ENCODE measurements at regions not wholly inside any gene's neighbourhood (a gene's known extent, or its start where the extent isn't known, plus 50 kb on each side); places are given as distances from the start of the nearest gene placed in this dataset.
"Not testable (repeated sequence)": the region's sequence is repeated elsewhere in the genome, so short reads cannot be mapped to it uniquely, and the experiment has no call there.

DNA sequence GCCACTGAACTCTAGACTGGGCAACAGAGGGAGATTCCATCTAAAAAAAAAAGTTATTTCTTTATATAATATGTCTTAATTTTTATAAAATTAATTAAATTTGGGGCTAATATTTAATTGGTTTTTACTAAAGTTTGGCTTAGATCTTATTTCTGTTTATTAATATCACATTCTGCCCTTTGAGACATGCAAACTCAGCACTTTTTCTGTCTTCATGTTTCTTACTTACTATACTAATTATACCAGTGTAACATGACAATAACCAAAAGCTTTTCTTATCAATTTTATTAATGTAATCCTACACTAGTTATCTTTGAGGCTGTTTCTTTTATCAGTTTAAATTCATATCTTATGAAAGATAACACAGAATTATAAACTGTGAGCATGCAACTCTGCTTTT is 475.9 kb upstream of the GRID2 start:
- in situ Hi-C loops (cut with HindIII; ENCODE audit: low pct_unique_long_range_greater_than_20kb, low sequenced_read_pairs), result no loop called here
- DNase-seq (ENCODE audit: low read depth, low spot score), result no peak

GRCh38 chr4:91829531-91829930 is 474.2 kb upstream of the GRID2 start:
- DNase-seq (ENCODE audit: low read depth, low spot score), result no peak
- in situ Hi-C loops (cut with HindIII; ENCODE audit: low pct_unique_long_range_greater_than_20kb, low sequenced_read_pairs), result no loop called here

GRCh38 chr4:91830681-91831395 is 472.9 kb upstream of the GRID2 start:
- in situ Hi-C loops (cut with HindIII; ENCODE audit: low pct_unique_long_range_greater_than_20kb, low sequenced_read_pairs), result no loop called here
- DNase-seq (ENCODE audit: low read depth, low spot score), result no peak

DNA sequence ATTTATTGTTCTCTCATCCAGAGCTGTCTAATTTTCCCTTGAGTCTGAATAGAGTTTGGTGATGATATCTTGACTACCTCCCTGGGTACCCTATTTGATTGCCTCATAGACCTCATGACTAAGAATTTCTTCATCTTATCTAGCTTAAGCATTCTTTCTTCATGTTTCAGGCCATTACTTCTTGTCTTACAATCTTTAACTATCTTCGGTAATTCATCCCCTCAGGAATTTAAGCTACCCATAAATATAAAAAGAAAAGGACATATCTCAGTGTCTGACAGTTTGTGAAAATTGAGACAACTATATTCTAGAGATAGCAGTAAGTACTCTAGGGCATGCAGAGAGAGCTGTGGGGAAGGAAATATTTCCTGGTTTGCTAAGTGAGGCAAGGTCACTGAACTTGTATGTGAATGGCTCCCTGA is 466.1 kb upstream of the GRID2 start:
- no peak for DNase-seq (ENCODE audit: low read depth, low spot score)
- in situ Hi-C loops (cut with HindIII; ENCODE audit: low pct_unique_long_range_greater_than_20kb, low sequenced_read_pairs), result no loop called here

DNA sequence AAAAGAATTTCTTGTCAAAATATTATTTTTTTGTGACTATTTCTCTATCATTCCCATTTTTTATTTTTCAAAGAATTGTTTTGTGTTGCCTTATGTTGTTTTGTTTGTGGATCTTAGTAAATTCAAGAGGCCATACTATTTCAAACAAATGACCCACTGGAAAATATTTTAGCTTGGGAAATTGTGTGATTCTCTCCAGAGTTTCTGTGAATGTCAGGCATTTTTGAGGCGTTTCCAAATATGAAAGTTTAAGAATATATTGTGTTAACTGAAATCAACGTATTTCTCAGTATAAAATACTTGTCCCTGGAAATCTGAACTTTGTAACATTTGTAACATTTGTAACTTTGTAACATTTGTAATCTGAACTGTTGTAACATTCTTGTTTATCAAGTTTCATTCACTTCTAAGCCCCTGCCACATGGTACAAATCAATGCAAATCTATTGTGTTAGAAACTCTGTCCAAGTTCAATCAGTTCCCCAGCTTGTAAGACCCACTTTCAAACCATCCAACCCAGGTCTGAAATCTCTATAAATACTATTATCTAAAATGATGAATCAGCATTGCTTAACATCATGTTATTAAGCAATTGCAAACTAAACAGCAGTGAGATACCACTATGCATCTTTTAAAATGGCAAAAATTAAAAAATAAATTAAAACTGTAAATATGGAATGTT is 465.4 kb upstream of the GRID2 start:
- in situ Hi-C loops (cut with HindIII; ENCODE audit: low pct_unique_long_range_greater_than_20kb, low sequenced_read_pairs), result no loop called here
- DNase-seq (ENCODE audit: low read depth, low spot score), result no peak

DNA sequence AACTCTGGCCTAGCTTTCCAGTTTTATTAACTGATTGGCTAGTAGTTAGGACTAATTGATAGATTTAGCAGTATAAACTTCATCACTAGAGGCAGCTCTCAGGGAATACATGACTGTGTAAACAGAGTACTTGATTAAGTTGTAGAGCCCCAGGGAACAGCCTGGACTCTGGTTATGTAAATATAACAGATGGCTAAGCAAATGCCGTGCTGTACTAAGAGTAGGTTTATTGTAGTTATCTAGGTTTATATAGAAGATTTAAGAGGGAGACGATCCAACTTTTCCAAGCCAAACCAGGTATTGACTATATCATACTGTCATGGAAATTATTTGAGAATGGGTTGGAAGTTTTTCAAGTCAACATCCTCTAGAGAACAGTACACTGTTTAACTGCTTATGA is 463.4 kb upstream of the GRID2 start:
- DNase-seq (ENCODE audit: low read depth, low spot score), result no peak
- in situ Hi-C loops (cut with HindIII; ENCODE audit: low pct_unique_long_range_greater_than_20kb, low sequenced_read_pairs), result no loop called here

DNA sequence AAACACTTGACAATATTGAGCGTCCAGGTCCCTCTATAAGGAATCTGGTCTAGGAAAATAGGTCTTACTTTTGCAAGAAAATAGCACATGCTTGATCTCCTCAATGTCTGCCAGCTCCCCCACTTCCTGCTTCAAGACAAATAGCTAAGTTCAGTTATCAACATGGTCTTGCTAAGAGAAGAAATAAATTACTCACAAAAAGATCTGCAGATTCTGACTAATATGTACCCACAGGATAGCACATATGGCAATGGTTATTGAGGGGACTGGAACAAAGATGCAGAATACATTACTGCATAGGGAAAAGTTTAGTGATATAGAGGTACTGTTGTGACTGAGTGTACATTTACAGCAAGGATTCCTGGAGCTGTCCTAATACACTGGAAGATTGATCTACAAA is 457.5 kb upstream of the GRID2 start:
- DNase-seq (ENCODE audit: low read depth, low spot score), result no peak
- in situ Hi-C loops (cut with HindIII; ENCODE audit: low pct_unique_long_range_greater_than_20kb, low sequenced_read_pairs), result no loop called here

GRCh38 chr4:91851456-91851855 is 452.3 kb upstream of the GRID2 start:
- no peak for DNase-seq (ENCODE audit: low read depth, low spot score)
- in situ Hi-C loops (cut with HindIII; ENCODE audit: low pct_unique_long_range_greater_than_20kb, low sequenced_read_pairs), result no loop called here

GRCh38 chr4:91887926-91888325 is 415.8 kb upstream of the GRID2 start:
- in situ Hi-C loops (cut with HindIII; ENCODE audit: low pct_unique_long_range_greater_than_20kb, low sequenced_read_pairs), result no loop called here
- no peak for DNase-seq (ENCODE audit: low read depth, low spot score)

DNA sequence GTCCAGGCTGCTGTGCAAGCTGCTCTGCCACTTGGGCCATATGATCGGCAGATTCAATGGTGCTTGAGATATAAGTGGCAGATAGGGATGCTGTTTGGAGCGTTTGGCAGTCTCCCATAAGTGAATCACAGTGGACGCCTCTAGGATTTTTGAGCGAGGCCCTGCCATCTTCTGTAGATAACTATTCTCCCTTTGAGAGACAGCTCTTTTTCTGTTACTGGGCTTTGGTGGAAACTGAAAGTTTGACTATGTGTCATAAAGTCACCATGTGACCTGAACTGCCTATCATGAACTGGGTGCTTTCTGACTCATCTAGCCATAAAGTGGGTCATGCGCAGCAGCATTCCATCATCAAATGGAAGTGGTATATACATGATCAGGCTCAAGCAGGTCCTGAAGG is 412.5 kb upstream of the GRID2 start:
- peak; percentile 1 for DNase-seq (ENCODE audit: low read depth, low spot score)
- in situ Hi-C loops (cut with HindIII; ENCODE audit: low pct_unique_long_range_greater_than_20kb, low sequenced_read_pairs), result not testable (repeated sequence)

DNA sequence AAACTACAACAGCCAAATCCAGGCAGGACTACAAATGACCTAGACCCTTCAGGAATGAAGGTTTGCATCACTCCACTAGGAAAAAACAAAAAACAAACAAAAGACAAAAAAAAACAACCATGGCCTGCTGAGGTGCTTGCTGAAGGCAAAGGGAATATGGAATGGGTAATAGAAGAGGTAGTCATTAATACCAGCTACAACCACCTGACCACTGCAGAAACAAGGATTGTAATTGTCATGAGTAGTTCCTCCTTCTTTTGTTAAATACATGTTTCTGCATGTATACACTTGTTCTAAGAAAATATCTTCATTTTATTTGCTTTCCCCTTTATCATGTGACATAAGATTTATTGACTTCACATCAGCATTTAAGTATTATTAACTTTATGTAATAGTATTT is 409.8 kb upstream of the GRID2 start:
- no peak for DNase-seq (ENCODE audit: low read depth, low spot score)
- in situ Hi-C loops (cut with HindIII; ENCODE audit: low pct_unique_long_range_greater_than_20kb, low sequenced_read_pairs), result no loop called here

- in situ Hi-C loops (cut with HindIII; ENCODE audit: low pct_unique_long_range_greater_than_20kb, low sequenced_read_pairs), result no loop called here
These were observed 399.2 kb upstream of the GRID2 start for GRCh38 chr4:91904556-91904955.

DNA sequence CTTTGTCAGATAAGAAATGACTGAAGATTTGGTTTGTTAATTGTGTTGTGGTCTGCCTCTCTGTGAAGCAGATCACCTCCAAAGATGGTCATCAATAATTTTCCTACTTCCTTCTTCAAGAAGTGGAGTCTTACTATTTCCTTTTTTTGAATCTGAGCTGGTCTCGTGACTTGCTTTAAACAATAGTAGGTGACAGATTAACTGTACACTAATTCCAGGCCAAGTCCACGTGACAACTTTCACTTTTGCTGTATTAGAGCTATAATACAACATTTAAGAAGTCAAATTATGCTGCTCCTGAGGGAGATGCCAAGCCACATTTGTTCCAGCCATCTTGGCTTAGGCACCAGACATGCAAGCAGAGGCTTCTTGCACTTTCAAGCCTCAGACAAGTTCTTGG is 393.8 kb upstream of the GRID2 start:
- in situ Hi-C loops (cut with HindIII; ENCODE audit: low pct_unique_long_range_greater_than_20kb, low sequenced_read_pairs), result no loop called here
- DNase-seq (ENCODE audit: low read depth, low spot score), result no peak

More at GRCh38 chr4:91904556-91904955, 399.2 kb upstream of the GRID2 start:
- DNase-seq (ENCODE audit: low read depth, low spot score), result no peak

- DNase-seq (ENCODE audit: low read depth, low spot score), result no peak
- in situ Hi-C loops (cut with HindIII; ENCODE audit: low pct_unique_long_range_greater_than_20kb, low sequenced_read_pairs), result no loop called here
These were observed 389.5 kb upstream of the GRID2 start for GRCh38 chr4:91914176-91914804.

GRCh38 chr4:91916219-91916618 is 387.5 kb upstream of the GRID2 start:
- in situ Hi-C loops (cut with HindIII; ENCODE audit: low pct_unique_long_range_greater_than_20kb, low sequenced_read_pairs), result no loop called here
- DNase-seq (ENCODE audit: low read depth, low spot score), result no peak

GRCh38 chr4:91924625-91925024 is 379.1 kb upstream of the GRID2 start:
- in situ Hi-C loops (cut with HindIII; ENCODE audit: low pct_unique_long_range_greater_than_20kb, low sequenced_read_pairs), result no loop called here
- no peak for DNase-seq (ENCODE audit: low read depth, low spot score)

DNA sequence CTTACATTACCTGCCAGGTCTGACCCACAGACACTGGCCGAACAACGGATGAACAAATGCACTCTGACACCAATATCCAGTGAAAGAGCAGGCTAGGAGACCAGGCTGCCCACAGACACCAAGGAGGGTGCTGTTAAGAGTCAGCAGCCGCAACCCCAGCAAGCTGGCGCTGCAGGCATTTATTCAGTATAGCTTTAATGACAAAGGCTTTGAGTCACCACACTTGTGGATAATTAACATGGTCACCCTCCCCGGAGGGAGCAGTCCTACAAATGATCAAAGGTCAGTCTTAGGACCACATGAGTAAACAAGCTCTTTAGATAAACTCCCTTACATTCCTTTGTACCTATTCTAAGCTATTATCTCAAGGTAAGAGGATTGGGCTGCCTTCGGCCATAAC is 368.5 kb upstream of the GRID2 start:
- no peak for DNase-seq (ENCODE audit: low read depth, low spot score)
- in situ Hi-C loops (cut with HindIII; ENCODE audit: low pct_unique_long_range_greater_than_20kb, low sequenced_read_pairs), result no loop called here

- in situ Hi-C loops (cut with HindIII; ENCODE audit: low pct_unique_long_range_greater_than_20kb, low sequenced_read_pairs), result no loop called here
- no peak for DNase-seq (ENCODE audit: low read depth, low spot score)
These were observed 367.5 kb upstream of the GRID2 start for GRCh38 chr4:91936311-91936710.

DNA sequence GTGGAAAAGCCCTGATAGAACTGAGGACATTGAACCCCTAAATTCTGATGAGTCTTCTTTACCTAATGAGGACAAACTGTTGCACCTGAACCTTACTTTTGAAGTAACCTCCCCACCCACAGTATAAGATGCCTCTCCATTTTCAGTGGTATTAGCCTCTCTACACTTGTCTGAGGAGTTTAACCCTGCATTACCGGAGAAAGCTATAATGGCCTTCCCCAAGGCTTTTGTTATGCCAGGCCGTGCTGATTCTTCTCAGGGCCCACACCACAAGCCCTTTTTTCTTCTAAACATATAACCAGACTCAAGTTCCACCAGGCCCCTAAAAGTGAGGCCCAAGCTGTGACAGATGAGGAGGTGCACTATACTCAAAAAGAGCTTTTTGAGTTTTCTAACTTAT is 345.8 kb upstream of the GRID2 start:
- no peak for DNase-seq (ENCODE audit: low read depth, low spot score)
- in situ Hi-C loops (cut with HindIII; ENCODE audit: low pct_unique_long_range_greater_than_20kb, low sequenced_read_pairs), result no loop called here
